Progenitor cell of endocrine pancreas (in vitro differentiated cells): ENCODE measurements at regions not wholly inside any gene's neighbourhood (a gene's known extent, or its start where the extent isn't known, plus 50 kb on each side); places are given as distances from the start of the nearest gene placed in this dataset.

Experiments
- DNase-seq: peaks from one replicate; pipeline ENCODE4 v3.0.0; 2021; ENCODE audit warnings: low spot score; ENCODE audit not compliant: unreplicated experiment
- H3K27ac Mint-ChIP-seq: 2 replicates; pipeline ENCODE4 v1.8.0; 2021; ENCODE audit warnings: mild to moderate bottlenecking, moderate library complexity, mixed read lengths
- H3K27me3 Mint-ChIP-seq: 2 replicates; pipeline ENCODE4 v1.8.0; 2021; ENCODE audit warnings: mixed read lengths
- H3K36me3 Mint-ChIP-seq: 2 replicates; pipeline ENCODE4 v1.8.0; 2022; ENCODE audit warnings: mixed read lengths; ENCODE audit not compliant: insufficient read depth
- H3K4me1 Mint-ChIP-seq: 2 replicates; pipeline ENCODE4 v1.8.0; 2021; ENCODE audit warnings: low read depth, mixed read lengths
- H3K4me3 Mint-ChIP-seq: 2 replicates; pipeline ENCODE4 v1.8.0; 2021; ENCODE audit warnings: low read depth, mild to moderate bottlenecking, moderate library complexity, mixed read lengths
- H3K9me3 Mint-ChIP-seq: 2 replicates; pipeline ENCODE4 v1.8.0; 2021; ENCODE audit warnings: low read depth, mixed read lengths
- TF ChIP-seq, protein P1 (sequence below): fragments of 200-600 bp; sonication (generic); IDR thresholded peaks from one replicate; pipeline ENCODE4 v1.5.0; 2021; ENCODE audit warnings: antibody characterized with exemption, mild to moderate bottlenecking; ENCODE audit not compliant: unreplicated experiment

DNA sequence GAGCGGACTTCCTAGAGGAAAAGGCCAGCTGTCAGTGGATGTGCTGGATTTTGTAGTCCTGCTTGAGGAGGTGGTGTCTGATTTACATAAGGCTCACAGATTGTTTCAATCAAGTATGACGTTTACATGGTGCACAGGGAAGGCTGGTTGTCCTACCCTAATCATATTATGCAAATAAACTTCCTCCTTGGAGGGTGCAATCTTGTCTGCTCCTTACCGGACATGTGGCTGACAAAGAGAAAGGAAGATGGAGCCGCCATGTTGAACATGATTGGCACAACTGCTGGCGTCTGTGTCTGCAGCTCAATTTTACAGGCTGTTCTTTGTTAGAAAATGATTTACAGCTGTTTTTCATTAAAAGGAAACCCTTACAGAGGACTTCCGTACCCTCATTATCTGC lies 1656.1 kb downstream of the KCNT2 start:
- TF ChIP-seq, protein P1, sequence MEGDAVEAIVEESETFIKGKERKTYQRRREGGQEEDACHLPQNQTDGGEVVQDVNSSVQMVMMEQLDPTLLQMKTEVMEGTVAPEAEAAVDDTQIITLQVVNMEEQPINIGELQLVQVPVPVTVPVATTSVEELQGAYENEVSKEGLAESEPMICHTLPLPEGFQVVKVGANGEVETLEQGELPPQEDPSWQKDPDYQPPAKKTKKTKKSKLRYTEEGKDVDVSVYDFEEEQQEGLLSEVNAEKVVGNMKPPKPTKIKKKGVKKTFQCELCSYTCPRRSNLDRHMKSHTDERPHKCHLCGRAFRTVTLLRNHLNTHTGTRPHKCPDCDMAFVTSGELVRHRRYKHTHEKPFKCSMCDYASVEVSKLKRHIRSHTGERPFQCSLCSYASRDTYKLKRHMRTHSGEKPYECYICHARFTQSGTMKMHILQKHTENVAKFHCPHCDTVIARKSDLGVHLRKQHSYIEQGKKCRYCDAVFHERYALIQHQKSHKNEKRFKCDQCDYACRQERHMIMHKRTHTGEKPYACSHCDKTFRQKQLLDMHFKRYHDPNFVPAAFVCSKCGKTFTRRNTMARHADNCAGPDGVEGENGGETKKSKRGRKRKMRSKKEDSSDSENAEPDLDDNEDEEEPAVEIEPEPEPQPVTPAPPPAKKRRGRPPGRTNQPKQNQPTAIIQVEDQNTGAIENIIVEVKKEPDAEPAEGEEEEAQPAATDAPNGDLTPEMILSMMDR: no peak
- no peaks in the 10 kb centered on the region for H3K4me1 Mint-ChIP-seq
- no peaks in the 10 kb centered on the region for H3K36me3 Mint-ChIP-seq
- H3K9me3 Mint-ChIP-seq: no peaks in the 10 kb centered on the region
- H3K4me3 Mint-ChIP-seq: no peak overlapping the region
- no peak for DNase-seq
- H3K27ac Mint-ChIP-seq: no peak overlapping the region
- H3K27me3 Mint-ChIP-seq: no peaks in the 10 kb centered on the region

DNA sequence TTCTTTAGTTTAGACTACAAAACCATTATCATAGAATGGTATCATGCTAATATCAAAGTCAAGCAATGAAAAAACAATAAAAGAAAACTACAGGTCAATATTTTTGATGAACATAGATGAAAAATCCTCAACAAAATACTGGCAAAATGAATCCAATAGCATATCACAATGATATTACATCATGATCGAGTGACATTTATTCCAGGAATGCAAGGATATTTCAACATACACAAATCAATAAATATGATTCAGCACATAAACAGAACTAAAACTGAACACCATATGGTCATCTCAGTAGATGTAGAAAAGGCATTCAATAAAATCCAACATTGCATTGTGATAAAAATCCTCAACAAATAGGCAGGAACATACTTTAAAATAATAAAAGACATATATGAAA lies 1657.7 kb downstream of the KCNT2 start:
- TF ChIP-seq, protein P1: no peak
- Mint-ChIP-seq H3K9me3 (no peaks in the 10 kb centered on the region), H3K27me3 (no peaks in the 10 kb centered on the region), H3K4me1 (no peaks in the 10 kb centered on the region), H3K36me3 (no peaks in the 10 kb centered on the region), H3K27ac (no peak overlapping the region), H3K4me3 (no peak overlapping the region)
- DNase-seq: no peak

DNA sequence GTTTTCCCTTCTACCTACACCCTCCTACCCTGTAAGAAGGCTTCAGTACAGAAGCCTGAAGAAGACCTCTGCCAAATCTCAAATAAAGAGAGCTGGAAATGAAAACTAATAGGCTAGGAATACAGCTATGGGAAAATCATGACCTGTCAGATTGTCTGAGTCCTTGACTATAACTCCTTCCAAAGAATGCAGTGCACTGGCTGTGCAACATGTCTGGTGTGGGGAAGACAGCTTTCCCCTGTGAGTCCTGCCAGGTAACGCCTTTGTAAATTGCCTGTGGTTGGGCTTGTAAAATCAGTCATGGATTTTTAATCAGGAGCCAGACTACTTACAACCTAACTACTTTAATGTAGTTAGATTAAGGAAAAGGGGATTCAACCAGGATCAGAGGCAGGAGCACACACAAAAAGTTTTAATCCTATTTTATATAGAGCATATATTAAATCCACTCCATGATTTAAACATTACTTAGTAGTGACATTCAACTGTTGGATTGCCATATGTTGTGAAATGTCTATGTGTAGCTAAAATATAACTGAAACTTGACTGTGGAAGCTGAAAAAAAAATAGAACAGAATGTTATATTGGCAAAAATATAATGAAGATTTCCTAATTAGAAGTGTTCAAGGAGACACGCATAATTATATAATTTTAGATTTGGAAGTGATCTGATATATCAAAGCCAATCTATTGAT lies 1667.8 kb downstream of the KCNT2 start:
- no peak for DNase-seq
- TF ChIP-seq, protein P1: no peak
- Mint-ChIP-seq H3K4me3 (no peak overlapping the region), H3K36me3 (no peaks in the 10 kb centered on the region), H3K27me3 (no peaks in the 10 kb centered on the region), H3K27ac (no peak overlapping the region), H3K4me1 (peaks cover 2% of the 10 kb centered on the region), H3K9me3 (peaks cover 10% of the 10 kb centered on the region)

DNA sequence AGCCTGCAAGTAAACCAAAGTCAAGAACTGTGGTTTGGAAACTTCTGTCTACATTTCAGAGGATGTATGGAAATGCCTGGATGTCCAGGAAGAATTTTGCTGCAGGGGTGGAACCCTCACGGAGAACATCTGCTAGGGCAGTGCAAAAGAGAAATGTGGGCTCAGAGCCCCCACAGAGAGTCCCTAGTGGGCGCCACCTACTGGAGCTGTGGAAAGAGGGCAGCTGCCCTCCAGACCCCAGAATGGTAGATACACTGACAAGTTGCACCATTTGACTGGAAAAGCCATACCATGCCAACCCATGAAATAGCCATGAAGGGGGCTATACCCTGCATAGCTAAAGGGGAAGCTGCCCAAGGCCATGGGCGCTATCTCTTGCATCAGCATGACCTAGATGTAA lies 1672.4 kb downstream of the KCNT2 start:
- Mint-ChIP-seq H3K4me1 (peaks cover 2% of the 10 kb centered on the region), H3K9me3 (peaks cover 4% of the 10 kb centered on the region)

DNA sequence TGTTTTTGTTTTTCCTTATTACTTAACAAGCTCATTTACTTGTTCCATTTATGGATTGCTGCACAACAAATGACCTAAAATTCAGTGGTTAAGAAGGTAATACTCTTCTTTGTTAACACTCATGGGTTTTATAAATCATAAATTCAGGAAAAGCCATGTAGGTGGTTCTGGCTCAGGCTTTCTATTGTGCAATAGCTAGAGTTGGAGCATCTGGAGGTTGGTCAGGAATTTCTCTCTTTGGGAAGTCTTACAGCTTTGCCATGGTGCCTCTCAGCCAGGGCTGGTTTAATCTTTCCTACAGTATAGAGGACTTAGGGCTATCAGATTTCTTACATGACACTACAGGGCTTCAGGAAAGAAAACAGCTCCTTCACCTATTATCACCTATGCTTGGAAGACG lies 1677.1 kb downstream of the KCNT2 start:
- Mint-ChIP-seq H3K27ac (no peak overlapping the region), H3K36me3 (no peaks in the 10 kb centered on the region), H3K27me3 (no peaks in the 10 kb centered on the region), H3K4me3 (no peak overlapping the region), H3K9me3 (peaks cover under 1% of the 10 kb centered on the region), H3K4me1 (no peaks in the 10 kb centered on the region)
- no peak for DNase-seq
- TF ChIP-seq, protein P1: no peak

More for the DNA sequence above, 1672.4 kb downstream of the KCNT2 start:
- no peaks in the 10 kb centered on the region for H3K36me3 Mint-ChIP-seq
- no peak for DNase-seq
- TF ChIP-seq, protein P1: no peak
- no peak overlapping the region for H3K27ac Mint-ChIP-seq
- H3K27me3 Mint-ChIP-seq: no peaks in the 10 kb centered on the region
- H3K4me3 Mint-ChIP-seq: no peak overlapping the region
